ENCODE measurements at regions not wholly inside any gene's neighbourhood (a gene's known extent, or its start where the extent isn't known, plus 50 kb on each side); places are given as distances from the start of the nearest gene placed in this dataset.

DNA sequence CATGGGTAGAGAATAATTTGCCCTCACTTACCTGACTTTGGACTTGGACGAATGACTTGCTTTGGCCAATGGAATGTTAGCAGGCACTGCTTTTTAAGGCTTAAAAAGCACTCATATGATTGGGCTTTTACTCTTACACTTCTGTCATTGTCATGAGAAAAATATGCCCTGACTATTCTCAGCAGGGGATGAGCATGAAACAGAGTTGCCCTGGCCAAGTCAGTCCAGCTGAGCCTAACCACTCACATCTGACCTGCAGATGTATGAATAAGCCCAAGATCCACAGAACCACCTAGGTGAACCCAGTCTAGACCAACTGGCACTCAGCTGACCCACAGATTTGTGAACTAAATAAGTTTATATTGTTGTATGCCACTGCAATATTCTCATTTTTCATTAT lies 573.5 kb downstream of the TNS3 start:
- no peaks in the 10 kb centered on the region for H3K36me3 ChIP-seq
- H3K9me3 ChIP-seq = no peaks in the 10 kb centered on the region
- TF ChIP-seq CTCF (IDR thresholded peaks at IDR 0.05) = no peak
- DNase-seq (ENCODE audit: low spot score in 2 of 2) = no peak
- H3K27me3 ChIP-seq = no peaks in the 10 kb centered on the region
- H3K4me1 ChIP-seq = no peaks in the 10 kb centered on the region
- H3K4me3 ChIP-seq = no peak overlapping the region
- intact Hi-C loops (cut with DNase I) = no loop called here
- H3K27ac ChIP-seq = no peak overlapping the region

DNA sequence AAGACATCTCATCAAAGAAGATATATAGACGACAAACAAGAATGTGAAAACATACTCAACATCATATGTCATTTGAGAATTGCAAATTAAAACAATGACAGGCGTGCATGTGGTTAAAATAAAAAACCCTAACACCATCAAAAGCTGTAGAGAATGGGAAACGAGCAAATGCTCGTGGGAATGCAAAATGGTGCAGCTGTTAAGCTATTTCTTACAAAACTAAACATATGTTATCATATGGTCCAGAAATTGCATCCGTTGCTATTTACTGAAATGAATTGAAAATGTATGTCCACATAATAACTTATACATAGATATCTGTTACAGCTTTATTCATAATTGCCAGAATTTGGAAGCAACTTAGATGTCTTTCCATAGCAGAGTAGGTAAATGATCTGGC lies 574.4 kb downstream of the TNS3 start:
- no peaks in the 10 kb centered on the region for H3K27me3 ChIP-seq
- TF ChIP-seq CTCF (IDR thresholded peaks at IDR 0.05) = no peak

GRCh38 chr7:47000561-47000960 lies 581.4 kb downstream of the TNS3 start:
- no peak for TF ChIP-seq CTCF (IDR thresholded peaks at IDR 0.05)
- Histone ChIP-seq H3K4me1 (peaks cover 0 to 6% of the 10 kb centered on the region in 2 donors), H3K36me3 (no peaks in the 10 kb centered on the region), H3K9me3 (no peaks in the 10 kb centered on the region), H3K27ac (no peak overlapping the region), H3K27me3 (no peaks in the 10 kb centered on the region), H3K4me3 (no peak overlapping the region)
- intact Hi-C loops (cut with DNase I) = no loop called here
- DNase-seq (ENCODE audit: low spot score in 2 of 2) = no peak

More for the DNA sequence above, 574.4 kb downstream of the TNS3 start:
- no peaks in the 10 kb centered on the region for H3K9me3 ChIP-seq
- no peak overlapping the region for H3K27ac ChIP-seq
- no peaks in the 10 kb centered on the region for H3K4me1 ChIP-seq
- intact Hi-C loops (cut with DNase I) = no loop called here
- DNase-seq (ENCODE audit: low spot score in 2 of 2) = no peak
- H3K36me3 ChIP-seq = no peaks in the 10 kb centered on the region
- H3K4me3 ChIP-seq = no peak overlapping the region

DNA sequence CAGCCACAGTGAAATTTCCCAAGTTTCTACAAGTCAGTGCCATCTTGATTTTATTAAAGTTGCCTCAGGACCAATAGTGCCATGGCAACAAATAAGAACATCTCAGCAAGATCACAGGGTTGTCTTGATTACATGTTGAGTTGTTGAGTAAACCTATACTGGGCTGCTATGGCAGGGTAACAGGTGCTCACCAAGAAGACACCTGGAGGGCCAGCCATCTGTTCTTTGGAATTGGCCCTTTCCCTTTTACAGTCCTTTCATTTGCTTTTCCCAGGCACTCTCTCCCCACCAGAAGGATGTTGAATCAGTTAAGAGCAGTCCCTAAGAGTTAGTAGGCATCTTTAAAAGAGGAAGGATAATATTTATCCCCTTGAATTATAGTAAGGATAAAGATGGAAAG lies 582.0 kb downstream of the TNS3 start:
- TF ChIP-seq CTCF (IDR thresholded peaks at IDR 0.05) = no peak
- Histone ChIP-seq H3K4me3 (no peak overlapping the region), H3K4me1 (peaks cover 0 to 6% of the 10 kb centered on the region in 2 donors), H3K36me3 (no peaks in the 10 kb centered on the region), H3K9me3 (no peaks in the 10 kb centered on the region), H3K27me3 (no peaks in the 10 kb centered on the region), H3K27ac (no peak overlapping the region)
- DNase-seq (ENCODE audit: low spot score in 2 of 2) = no peak
- intact Hi-C loops (cut with DNase I) = no loop called here

DNA sequence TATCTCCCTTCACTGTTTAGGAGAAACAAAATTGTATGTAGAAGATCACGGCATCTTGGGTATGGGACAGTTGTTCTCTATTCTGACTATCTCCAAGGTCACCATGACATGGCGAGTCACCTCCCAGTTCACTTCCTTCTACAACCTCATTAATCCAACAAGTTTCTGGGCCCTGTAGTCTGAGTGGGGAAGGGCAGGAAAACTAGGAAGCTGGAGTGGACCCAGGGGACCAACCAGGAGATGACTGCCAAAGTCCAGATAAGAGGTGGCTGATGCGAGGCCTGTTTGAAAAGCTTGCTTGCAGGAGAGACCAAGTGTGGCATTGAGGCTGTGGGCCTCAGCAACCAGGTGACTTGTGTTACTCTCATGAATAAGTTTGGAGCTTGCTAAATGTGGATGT lies 584.9 kb downstream of the TNS3 start:
- H3K27me3 ChIP-seq = no peaks in the 10 kb centered on the region
- no peak for DNase-seq (ENCODE audit: low spot score in 2 of 2)
- intact Hi-C loops (cut with DNase I) = no loop called here
- TF ChIP-seq CTCF (IDR thresholded peaks at IDR 0.05) = no peak
- H3K4me3 ChIP-seq = no peak overlapping the region
- H3K36me3 ChIP-seq = no peaks in the 10 kb centered on the region
- H3K4me1 ChIP-seq = peaks cover 0 to 6% of the 10 kb centered on the region in 2 donors
- H3K9me3 ChIP-seq = no peaks in the 10 kb centered on the region
- no peak overlapping the region for H3K27ac ChIP-seq

GRCh38 chr7:46993396-46993795 lies 588.5 kb downstream of the TNS3 start:
- DNase-seq (ENCODE audit: low spot score in 2 of 2) = no peak
- no peaks in the 10 kb centered on the region for H3K9me3 ChIP-seq
- H3K36me3 ChIP-seq = no peaks in the 10 kb centered on the region
- H3K27ac ChIP-seq = no peak overlapping the region
- H3K27me3 ChIP-seq = no peaks in the 10 kb centered on the region
- intact Hi-C loops (cut with DNase I) = no loop called here
- no peak for TF ChIP-seq CTCF (IDR thresholded peaks at IDR 0.05)
- peaks cover 0 to 6% of the 10 kb centered on the region in 2 donors for H3K4me1 ChIP-seq
- no peak overlapping the region for H3K4me3 ChIP-seq

Data from ascending aorta (tissue), 2 donors.